Endothelial cell of umbilical vein (primary cell): ENCODE measurements at regions not wholly inside any gene's neighbourhood (a gene's known extent, or its start where the extent isn't known, plus 50 kb on each side); places are given as distances from the start of the nearest gene placed in this dataset.

Source experiments
- BruUV-seq: library from RNA; stranded (reverse); fragments of 400-500 nt; replicated peaks from 2 replicates; lab custom pipeline; 2021; lab: Mats Ljungman, UMichigan
- CTCF ChIA-PET: fragments of 300-600, 350-600 bp; sonication (Branson Sonifier 250); formaldehyde crosslinking; loops from one replicate; lab custom pipeline; 2021; ENCODE audit warnings: antibody characterized with exemption, inconsistent platforms; lab: Charles Lee
- POLR2A ChIA-PET: fragments of 300-600, 350-600 bp; sonication (Branson Sonifier 250); formaldehyde crosslinking; loops from one replicate; lab custom pipeline; 2021; ENCODE audit warnings: antibody characterized with exemption, inconsistent platforms; lab: Charles Lee
- DNase-seq: peaks from one replicate; pipeline ENCODE4 v3.0.0-alpha.2; 2011; ENCODE audit warnings: low read depth, low spot score
- FAIRE-seq: peaks from 2 replicates; lab custom pipeline; 2011; peaks lifted over from hg19 to GRCh38; lab: Jason Lieb, UNC
- H2AFZ ChIP-seq: 2 replicates; pipeline ENCODE4 v1.6.0; 2012; ENCODE audit warnings: low read depth, low read length, control low read depth, inconsistent platforms
- H3K27ac ChIP-seq: 2 replicates; pipeline ENCODE4 v1.5.1; 2011; ENCODE audit warnings: low read depth, mild to moderate bottlenecking, control low read depth, low read length, moderate library complexity; ENCODE audit not compliant: insufficient read depth
- H3K27me3 ChIP-seq, 2 experiments: 2 replicates each; pipeline versions ENCODE4 v1.6.0 to v1.6.1; 2011; ENCODE audit warnings: low read length in 2 of 2, mixed read lengths in 1 of 2; ENCODE audit not compliant: control insufficient read depth in 2 of 2, insufficient read depth in 2 of 2
- H3K36me3 ChIP-seq, 2 experiments: 2 replicates in 1 of 2; 3 replicates in 1 of 2; pipeline ENCODE4 v1.5.1; 2011; ENCODE audit warnings: low read length in 2 of 2, mild to moderate bottlenecking in 1 of 2, moderate library complexity in 1 of 2; ENCODE audit not compliant: control insufficient read depth in 2 of 2, insufficient read depth in 2 of 2; ENCODE audit errors: extremely low read depth in 1 of 2
- H3K4me1 ChIP-seq: 3 replicates; pipeline ENCODE4 v1.5.1; 2011; ENCODE audit warnings: mild to moderate bottlenecking, low read length; ENCODE audit not compliant: control insufficient read depth, insufficient read depth; ENCODE audit errors: extremely low read depth
- H3K4me2 ChIP-seq: 2 replicates; pipeline ENCODE4 v1.6.1; 2011; ENCODE audit warnings: low read length, control low read depth, mixed read lengths; ENCODE audit not compliant: insufficient read depth
- H3K4me3 ChIP-seq, 3 experiments: fragments of 200-600 bp in 1 of 3; sonication (generic), shearing (Covaris generic) in 1 of 3; replicated peaks in 1 of 3; 2 replicates each; pipeline ENCODE4 v1.5.1; 2011 to 2016; ENCODE audit warnings: control low read depth in 3 of 3, low read length in 3 of 3, mild to moderate bottlenecking in 2 of 3, inconsistent platforms in 1 of 3, low read depth in 1 of 3, moderate library complexity in 1 of 3; ENCODE audit not compliant: insufficient read depth in 1 of 3
- H3K79me2 ChIP-seq: 2 replicates; pipeline ENCODE4 v1.6.0; 2012; ENCODE audit warnings: low read length, inconsistent platforms; ENCODE audit not compliant: control insufficient read depth, insufficient read depth
- H3K9ac ChIP-seq: replicated peaks from 2 replicates; pipeline ENCODE3; 2011; ENCODE audit warnings: low read length, control low read depth; ENCODE audit not compliant: insufficient read depth; ENCODE audit errors: extremely low read depth
- H3K9me1 ChIP-seq: replicated peaks from 3 replicates; pipeline ENCODE4 v1.6.0; 2011; ENCODE audit warnings: mild to moderate bottlenecking, low read length; ENCODE audit not compliant: control insufficient read depth, insufficient read depth; ENCODE audit errors: extremely low read depth
- H3K9me3 ChIP-seq: replicated peaks from 2 replicates; pipeline ENCODE4 v1.5.1; 2012; ENCODE audit warnings: low read length, inconsistent platforms; ENCODE audit not compliant: control insufficient read depth, insufficient read depth
- H4K20me1 ChIP-seq: replicated peaks from 2 replicates; pipeline ENCODE3; 2011; ENCODE audit warnings: mild to moderate bottlenecking, low read length; ENCODE audit not compliant: control insufficient read depth, insufficient read depth; ENCODE audit errors: extremely low read depth
- CTCF ChIP-seq, 2 donors: IDR thresholded peaks; 1 replicate in 1 of 2; 2 replicates in 1 of 2; pipeline ENCODE4 v1.5.1; 2011; ENCODE audit warnings: low read length in 2 of 2, mild to moderate bottlenecking in 2 of 2, moderate library complexity in 2 of 2, control low read depth in 1 of 2, inconsistent platforms in 1 of 2, low read depth in 1 of 2; ENCODE audit not compliant: insufficient read depth in 1 of 2; ENCODE audit errors: extremely low read depth in 1 of 2
- EZH2 ChIP-seq: IDR thresholded peaks from 2 replicates; pipeline ENCODE4 v1.6.1; 2012; ENCODE audit warnings: borderline replicate concordance, low read depth, mild to moderate bottlenecking, moderate library complexity, low read length, inconsistent platforms; ENCODE audit not compliant: severe bottlenecking
- FOS ChIP-seq: IDR thresholded peaks from 2 replicates; pipeline ENCODE4 v1.6.1; 2011; ENCODE audit warnings: mild to moderate bottlenecking, low read length, moderate library complexity, borderline replicate concordance; ENCODE audit not compliant: insufficient read depth
- GATA2 ChIP-seq: IDR thresholded peaks from 2 replicates; pipeline ENCODE4 v1.7.0; 2011; ENCODE audit warnings: low read depth, mild to moderate bottlenecking, moderate library complexity, mixed read lengths, low read length; ENCODE audit not compliant: insufficient read length, insufficient read depth
- JUN ChIP-seq: IDR thresholded peaks from 2 replicates; pipeline ENCODE4 v1.6.1; 2011; ENCODE audit warnings: borderline replicate concordance, low read depth; ENCODE audit not compliant: insufficient read length, insufficient read depth
- MAX ChIP-seq: IDR thresholded peaks from 2 replicates; pipeline ENCODE4 v1.6.1; 2011; ENCODE audit not compliant: insufficient read depth, insufficient read length
- MYC ChIP-seq: IDR thresholded peaks from one replicate; pipeline ENCODE4 v1.6.1; 2011; ENCODE audit warnings: mild to moderate bottlenecking, low read depth, low read length
- POLR2A ChIP-seq: IDR thresholded peaks from 2 replicates; pipeline ENCODE4 v1.6.1; 2012; ENCODE audit warnings: low read depth, mild to moderate bottlenecking, control low read depth, low read length
- POLR2AphosphoS5 ChIP-seq: IDR thresholded peaks from 2 replicates; pipeline ENCODE4 v1.6.1; 2012; ENCODE audit warnings: low read depth, mild to moderate bottlenecking, control low read depth, low read length, moderate library complexity; ENCODE audit not compliant: insufficient read depth
- dilution Hi-C: fragments of 300-500 bp; cut with MboI; formaldehyde crosslinking; loops from one replicate; pipeline ENCODE4 v1.15.0; 2019; ENCODE audit warnings: low sequenced_read_pairs; ENCODE audit not compliant: extremely low pct_ligation_motif_present
- intact Hi-C: fragments of 100-400 bp; cut with micrococcal nuclease; formaldehyde crosslinking; loops from one replicate; pipeline ENCODE4 v1.10.0; 2022

- intact Hi-C loops: no loop called here
- dilution Hi-C loops: no loop called here
- POLR2A ChIA-PET: no interaction called here
- Histone ChIP-seq H3K9me1 (no peaks in the 10 kb centered on the region), H3K4me1 (no peaks in the 10 kb centered on the region), H3K27me3 (no peaks in the 10 kb centered on the region), H3K36me3 (no peaks in the 10 kb centered on the region), H4K20me1 (no peaks in the 10 kb centered on the region), H3K4me2 (no peak overlapping the region), H3K79me2 (no peaks in the 10 kb centered on the region), H2AFZ (no peak overlapping the region), H3K27ac (no peak overlapping the region), H3K4me3 (no peak overlapping the region), H3K9me3 (peaks cover 14% of the 10 kb centered on the region), H3K9ac (no peak overlapping the region)
- no TSS peak for BruUV-seq
- DNase-seq: no peak
- CTCF ChIA-PET: no interaction called here
- no peak for TF ChIP-seq FOS
- no peak for TF ChIP-seq MYC
- no peak for TF ChIP-seq CTCF (IDR thresholded peaks at IDR 0.05; ENCODE audit: extremely low read depth in 1 of 2, insufficient read depth in 1 of 2, low read depth in 1 of 2, low read length in 2 of 2)
- no peak for TF ChIP-seq EZH2
- TF ChIP-seq POLR2AphosphoS5: no peak
- FAIRE-seq: no peak
These were observed 259.1 kb downstream of the FBXO15 start for GRCh38 chr18:73888565-73888964.

- H3K4me3 ChIP-seq: no peak overlapping the region
- dilution Hi-C loops (no loop called here), intact Hi-C loops (no loop called here)
- no peaks in the 10 kb centered on the region for H3K79me2 ChIP-seq
- no TSS peak for BruUV-seq
- ChIA-PET POLR2A (no interaction called here), CTCF (no interaction called here)
- FAIRE-seq (no peak), DNase-seq (no peak)
- H3K27me3 ChIP-seq: no peaks in the 10 kb centered on the region
- no peaks in the 10 kb centered on the region for H4K20me1 ChIP-seq
- H3K27ac ChIP-seq: no peak overlapping the region
- no peak overlapping the region for H3K9ac ChIP-seq
- no peak overlapping the region for H3K4me2 ChIP-seq
- no peak for TF ChIP-seq CTCF (IDR thresholded peaks at IDR 0.05; ENCODE audit: extremely low read depth in 1 of 2, insufficient read depth in 1 of 2, low read depth in 1 of 2, low read length in 2 of 2)
- TF ChIP-seq EZH2: no peak
- no peak for TF ChIP-seq POLR2AphosphoS5
- no peak for TF ChIP-seq FOS
- TF ChIP-seq JUN: no peak
- TF ChIP-seq POLR2A: no peak
- no peak for TF ChIP-seq GATA2
- TF ChIP-seq MAX: no peak
- no peak for TF ChIP-seq MYC
- H3K4me1 ChIP-seq: no peaks in the 10 kb centered on the region
- H3K9me1 ChIP-seq: no peaks in the 10 kb centered on the region
- H3K36me3 ChIP-seq: no peaks in the 10 kb centered on the region
- no peak overlapping the region for H2AFZ ChIP-seq
- peaks cover 14% of the 10 kb centered on the region for H3K9me3 ChIP-seq
These were observed 259.8 kb downstream of the FBXO15 start for GRCh38 chr18:73887801-73888200.
